ENCODE measurements at regions not wholly inside any gene's neighbourhood (a gene's known extent, or its start where the extent isn't known, plus 50 kb on each side); places are given as distances from the start of the nearest gene placed in this dataset.
"Not testable (repeated sequence)": the region's sequence is repeated elsewhere in the genome, so short reads cannot be mapped to it uniquely, and the experiment has no call there.

DNA sequence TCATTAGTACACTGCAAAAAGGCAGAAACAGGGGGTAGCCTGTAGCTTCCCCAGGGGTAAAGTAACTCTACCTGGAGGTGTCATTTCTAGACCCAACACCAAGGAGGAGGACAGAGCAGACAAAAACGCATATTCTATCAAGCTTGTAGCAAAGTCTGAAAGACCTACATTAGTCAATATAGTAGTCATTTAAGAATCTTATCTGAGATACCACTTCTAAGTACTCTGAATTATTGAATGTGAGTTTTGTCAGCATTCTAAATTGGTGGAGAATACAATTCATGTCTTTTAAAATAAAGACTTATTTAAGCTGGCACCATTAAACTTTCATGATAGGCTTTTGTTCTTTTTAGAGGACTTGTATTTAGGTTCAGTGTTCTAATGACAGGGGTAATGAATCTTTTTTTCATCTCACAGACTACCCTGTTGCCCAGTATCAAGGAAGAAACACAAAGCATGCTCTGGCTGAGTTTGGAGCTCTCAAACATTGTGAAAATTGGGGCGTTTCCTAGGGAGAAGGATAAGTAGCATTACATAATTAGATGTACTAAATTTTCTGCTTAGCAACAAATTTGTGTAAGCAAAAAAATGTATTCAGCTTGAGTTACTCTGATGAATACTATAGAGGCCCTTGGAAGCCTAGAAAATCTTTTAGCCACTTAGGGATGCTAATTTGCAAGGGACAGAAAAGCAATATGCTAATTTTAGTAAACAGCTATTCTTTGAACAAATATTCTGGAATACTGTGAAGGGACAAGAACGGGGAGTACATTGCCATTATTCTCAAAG lies 255.4 kb upstream of the HSF2 start:
- DNase-seq: no peak

DNA sequence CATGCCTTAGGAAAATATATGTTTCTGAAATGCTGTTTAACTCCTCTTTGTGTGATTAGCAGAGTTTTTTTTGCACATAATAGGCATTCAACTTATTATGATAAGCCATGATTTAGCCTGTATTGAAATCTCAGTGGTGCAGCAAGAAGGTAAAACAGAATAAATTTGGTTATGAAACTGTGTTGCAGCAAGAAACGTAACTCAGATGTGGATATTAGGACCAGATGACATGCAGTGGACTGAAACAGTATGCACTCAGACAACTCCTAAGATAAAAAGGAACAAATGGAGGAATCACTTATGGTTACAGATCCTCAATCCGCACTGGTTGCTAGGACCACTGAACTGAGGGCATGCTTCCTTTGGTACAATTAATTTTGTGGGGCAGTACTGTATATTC lies 254.2 kb upstream of the HSF2 start:
- DNase-seq: no peak

DNA sequence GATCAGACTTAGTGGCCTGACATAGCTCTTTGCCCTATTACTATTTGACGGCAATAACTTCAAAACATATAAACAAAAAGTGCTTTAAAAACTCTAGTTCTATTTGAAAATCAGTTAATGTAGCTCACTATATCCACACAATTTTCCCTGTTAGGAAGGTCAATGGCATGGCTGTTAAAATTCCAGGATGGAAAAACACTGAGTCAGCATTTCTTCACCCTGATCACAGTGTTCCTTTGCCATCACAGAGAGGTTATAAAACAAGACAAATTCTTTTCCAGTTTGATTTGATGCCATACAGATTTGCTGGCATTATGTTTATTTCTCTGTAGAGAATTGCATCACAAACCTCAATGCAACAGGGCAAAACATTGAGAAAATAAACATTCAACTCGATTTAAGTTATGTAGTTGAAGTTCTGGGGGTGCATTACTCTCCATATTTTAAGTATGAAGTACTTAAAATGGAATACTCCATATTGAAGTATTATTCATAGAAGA lies 253.7 kb upstream of the HSF2 start:
- DNase-seq: no peak

DNA sequence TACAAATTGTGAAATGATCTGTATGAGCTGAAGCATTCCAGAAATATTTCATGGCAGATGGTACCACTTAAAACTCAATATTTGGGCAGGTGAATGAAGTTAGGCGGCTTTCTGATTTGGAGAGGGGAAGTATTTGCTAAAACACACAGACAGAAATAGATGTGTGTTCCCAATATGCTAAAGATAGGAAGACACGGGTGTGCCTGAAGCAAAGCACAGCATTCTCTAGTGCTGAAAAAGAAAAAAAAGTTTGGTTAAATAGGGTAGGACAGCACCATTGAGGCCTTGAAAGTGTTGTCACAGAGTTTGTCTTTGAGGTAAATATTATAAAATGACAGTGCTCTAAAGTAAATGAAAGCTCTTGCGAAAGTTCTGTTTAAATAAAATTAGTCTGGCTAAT lies 252.2 kb upstream of the HSF2 start:
- no peak for DNase-seq

DNA sequence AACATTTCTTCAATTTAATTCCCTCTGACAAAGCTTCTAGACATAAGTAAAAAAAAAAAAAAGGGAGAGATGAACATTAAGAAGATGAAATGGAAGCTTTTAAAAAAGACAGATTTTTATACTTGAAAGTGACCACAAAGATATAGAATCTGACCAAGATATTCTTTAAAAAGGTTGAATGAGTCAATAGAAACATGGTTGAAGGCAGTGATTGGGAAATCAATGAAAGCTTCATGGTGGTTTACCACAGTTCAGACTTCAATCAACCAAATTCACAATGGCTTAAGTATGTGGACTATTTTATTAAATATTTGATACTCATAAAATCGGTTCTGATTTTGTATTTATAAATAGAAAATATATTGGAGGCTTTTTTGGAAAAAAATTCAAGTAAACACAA lies 248.4 kb upstream of the HSF2 start:
- DNase-seq: no peak

DNA sequence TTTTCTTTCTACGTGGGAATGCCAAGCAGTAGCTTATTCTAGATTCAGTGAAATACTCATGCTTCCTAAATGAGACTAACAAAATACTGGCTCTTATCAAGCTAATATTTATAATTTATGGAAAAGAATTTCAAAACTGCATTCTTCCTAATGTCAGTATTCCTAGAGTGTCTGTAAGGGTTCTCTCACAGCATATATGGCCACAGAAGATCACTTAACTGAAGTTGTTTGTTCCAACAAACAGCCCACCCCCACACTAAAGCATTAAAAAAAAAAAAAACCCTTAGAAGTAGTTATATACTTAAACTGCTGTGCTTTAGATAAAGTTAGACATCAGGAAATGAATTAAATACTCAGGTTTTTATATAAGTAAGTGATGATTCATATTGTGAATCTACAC lies 247.7 kb upstream of the HSF2 start:
- DNase-seq: no peak

DNA sequence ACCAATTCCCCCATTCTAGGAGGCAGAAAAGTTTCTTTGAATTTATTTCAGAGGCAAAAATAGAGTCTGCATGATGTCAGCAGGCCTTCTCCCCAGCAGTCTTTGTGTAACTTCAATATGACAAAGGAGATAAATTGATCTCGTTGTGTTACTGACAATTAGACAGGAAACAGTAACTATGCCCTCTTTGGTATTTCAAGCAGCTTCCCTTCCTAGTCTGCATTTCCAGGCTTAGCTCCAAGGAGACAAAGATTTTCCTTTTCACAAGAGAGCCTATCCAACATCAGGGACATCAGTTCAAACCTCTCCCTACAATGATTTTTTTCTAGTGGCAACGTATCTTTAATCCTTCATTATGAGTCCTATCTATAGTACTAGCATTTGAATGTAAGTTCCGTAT lies 245.9 kb upstream of the HSF2 start:
- DNase-seq: no peak

DNA sequence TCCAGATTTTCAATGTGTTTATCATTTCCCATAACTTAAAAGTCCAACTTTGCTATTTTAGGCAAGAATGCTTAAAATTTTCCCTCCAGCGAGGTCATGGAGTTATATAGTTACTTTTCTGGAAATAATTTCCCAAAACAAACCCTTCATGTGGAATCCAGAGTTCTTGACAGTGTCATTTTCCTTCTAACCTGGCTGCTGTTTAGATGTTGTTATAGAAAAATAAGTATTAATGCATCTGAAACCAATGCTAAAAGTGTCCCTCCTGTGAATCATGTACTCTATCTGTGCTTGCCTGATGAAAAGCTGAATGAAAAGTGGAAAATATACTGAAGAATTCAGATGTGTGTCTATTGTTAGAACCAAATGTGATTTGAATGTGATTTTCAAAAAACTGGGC lies 245.3 kb upstream of the HSF2 start:
- no peak for DNase-seq

DNA sequence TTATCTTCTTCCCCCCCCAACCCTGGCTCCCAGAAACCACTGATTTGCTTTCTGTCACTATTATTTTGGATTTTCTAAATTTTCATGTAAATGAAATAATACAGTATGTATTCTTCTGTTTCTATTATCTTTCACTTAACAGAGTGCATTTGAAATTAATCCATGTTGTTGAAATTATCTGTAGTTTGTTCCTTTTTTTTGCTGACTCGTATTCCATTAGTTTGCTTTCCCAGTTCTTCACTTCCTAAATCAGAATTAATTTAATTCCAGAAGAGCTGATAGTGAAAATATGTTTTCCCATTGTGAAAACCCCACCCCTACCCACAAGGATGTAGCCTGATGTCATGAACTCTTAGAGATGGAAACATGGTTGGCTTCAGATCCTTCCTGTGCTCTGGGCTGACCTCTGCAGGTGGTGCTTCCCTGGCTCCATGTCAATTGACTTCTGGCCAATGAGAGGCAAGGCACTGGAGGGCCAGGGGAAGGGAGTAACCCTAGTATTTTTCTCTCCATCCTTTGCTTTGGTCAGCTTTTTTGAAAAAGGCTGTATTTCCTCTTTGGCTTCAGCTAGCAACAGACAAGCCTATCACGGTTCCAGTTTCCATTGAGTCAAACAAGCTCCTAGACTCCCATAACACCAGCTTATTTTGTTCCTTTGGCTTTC lies 244.4 kb upstream of the HSF2 start:
- peak; percentile 40 for DNase-seq

DNA sequence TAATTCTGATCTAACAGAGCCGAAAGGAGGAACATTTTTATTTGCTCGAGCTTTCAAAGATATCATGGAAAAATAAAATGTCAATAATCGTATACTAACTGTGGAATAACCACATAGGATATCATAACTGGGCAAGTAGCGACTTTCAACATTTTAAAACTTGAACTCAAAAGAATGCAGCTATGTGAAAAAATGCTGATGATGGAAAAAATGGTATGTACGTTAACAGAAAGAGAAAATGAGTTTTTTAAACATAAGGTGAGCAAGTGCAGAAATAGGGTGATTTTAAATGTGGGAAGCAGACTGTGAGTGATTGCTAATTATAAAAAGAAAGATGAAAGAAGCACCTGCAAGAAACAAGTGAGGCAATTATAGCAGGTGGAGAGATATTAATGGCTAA lies 238.3 kb upstream of the HSF2 start:
- DNase-seq: no peak

DNA sequence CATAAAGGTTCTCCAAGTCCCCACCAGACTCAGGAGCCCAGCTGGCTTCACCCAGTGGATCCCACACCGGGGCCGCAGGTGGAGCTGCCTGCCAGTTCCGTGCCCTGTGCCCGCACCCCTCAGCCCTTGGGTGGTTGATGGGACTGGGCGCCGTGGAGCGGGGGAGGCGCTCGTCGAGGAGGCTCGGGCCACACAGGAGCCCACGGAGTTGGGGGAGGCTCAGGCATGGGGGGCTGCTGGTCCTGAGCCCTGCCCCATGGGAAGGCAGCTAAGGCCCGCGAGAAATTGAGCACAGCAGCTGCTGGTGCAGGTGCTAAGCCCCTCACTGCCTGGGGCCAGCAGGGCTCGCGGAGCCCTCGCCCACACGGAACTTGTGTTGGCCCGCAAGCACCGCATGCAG lies 234.4 kb upstream of the HSF2 start:
- DNase-seq: no peak

DNA sequence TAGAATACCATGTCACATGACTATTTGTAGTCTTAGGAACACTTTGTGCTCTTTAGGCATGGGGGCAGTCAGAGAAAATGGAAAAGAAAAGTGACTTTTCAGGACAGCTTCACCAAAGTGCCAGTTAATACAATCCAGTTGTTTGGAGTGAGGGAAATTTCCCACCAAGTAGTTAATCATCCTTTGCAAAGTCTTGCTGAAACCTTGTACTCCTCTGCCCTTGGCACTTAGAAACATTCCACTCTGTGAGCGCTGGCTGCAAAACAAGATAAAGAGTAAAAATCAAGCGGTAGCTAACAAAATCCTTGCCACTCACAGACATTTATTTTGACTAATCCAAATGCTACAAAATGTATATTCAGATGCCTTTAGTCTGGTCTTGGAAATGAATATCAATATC lies 229.2 kb upstream of the HSF2 start:
- no peak for DNase-seq

DNA sequence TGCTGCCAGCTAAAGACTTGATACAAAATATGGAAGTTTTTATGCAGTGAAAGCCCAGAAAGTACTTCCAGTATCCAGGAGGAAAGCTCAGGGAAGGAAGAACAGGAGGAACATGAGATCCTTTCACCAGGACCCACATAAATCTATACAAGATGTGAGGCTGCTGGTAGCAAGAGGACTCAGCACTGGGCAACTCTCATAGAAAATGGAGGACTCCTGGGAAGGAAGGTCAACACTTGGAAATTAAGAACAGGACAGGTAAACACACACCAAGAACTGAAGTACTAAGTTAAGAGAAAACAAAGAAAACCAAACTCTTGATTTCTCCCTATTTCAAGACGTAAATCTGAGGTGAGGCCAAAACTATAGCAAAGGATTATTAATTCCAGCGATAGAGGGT lies 220.5 kb upstream of the HSF2 start:
- no peak for DNase-seq

DNA sequence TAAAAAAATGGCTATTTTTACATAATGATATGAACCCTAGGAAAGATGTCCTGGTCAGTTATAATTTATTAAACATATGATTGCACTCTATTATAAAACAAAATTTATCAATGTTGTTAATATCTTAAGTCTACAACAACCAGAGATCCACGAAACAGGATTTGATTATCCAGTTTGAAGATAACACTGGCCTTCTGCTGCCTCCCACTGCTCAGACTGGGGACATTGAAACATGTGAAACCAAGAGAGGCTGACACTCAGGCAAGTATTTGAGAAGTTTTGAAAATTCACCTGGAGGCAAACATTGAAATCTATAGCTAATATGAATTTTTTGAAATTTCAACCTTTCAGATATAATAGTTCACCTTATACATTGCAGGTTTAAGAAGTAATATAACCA lies 219.3 kb upstream of the HSF2 start:
- peak; percentile 41 for DNase-seq

DNA sequence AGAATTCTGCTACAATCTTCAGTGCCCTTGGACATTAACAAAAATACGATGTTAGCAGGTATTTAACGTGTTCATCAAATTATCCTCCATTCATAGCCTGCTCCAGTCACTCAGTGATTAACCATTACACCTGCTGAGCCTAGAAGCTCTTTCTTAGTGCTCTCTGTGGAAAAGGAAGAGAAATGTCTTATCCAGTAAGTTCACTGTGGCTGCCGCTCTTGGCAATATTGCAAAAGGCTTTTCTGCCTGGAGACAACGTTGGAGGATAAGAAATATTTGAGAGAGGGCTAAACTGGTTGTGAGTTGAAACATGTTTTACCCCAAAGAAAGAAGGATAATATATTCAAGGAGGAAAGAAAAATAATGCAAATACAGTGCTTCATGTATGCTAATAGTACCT lies 217.4 kb upstream of the HSF2 start:
- peak; percentile 18 for DNase-seq

DNA sequence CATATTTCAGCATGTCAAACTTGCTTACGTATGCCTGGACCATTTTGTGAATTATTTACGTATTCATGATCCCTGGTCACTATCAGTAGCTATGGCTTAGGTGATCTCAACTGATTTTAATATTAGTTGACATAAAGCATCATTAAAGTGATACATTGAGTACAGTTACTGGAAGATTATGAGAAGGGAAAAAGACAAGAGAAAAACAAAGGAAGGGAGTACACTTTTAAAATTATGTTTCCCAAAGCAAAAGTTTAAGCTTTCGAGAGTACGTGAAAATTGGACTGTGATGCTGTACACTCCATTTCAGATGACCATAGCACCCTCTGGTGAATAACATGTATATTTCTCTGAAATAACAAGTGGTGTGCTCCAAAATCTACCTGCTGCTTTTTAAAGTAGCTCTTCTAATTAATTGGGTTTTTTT lies 215.0 kb upstream of the HSF2 start:
- peak; percentile 57 for DNase-seq

DNA sequence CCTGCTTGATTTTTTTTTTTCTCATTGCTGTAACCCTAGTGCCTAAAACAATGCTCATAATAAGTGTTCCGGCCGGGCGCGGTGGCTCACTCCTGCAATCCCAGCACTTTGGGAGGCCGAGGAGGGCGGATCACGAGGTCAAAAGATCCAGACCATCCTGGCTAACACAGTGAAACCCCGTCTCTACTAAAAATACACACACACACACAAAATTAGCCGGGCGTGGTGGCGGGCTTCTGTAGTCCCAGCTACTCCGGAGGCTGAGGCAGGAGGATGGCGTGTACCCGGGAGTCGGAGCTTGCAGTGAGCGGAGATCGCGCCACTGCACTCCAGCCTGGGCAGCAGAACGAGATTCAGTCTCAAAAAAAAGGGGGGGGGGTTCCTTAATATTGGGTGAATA lies 214.0 kb upstream of the HSF2 start:
- not testable (repeated sequence) for DNase-seq

DNA sequence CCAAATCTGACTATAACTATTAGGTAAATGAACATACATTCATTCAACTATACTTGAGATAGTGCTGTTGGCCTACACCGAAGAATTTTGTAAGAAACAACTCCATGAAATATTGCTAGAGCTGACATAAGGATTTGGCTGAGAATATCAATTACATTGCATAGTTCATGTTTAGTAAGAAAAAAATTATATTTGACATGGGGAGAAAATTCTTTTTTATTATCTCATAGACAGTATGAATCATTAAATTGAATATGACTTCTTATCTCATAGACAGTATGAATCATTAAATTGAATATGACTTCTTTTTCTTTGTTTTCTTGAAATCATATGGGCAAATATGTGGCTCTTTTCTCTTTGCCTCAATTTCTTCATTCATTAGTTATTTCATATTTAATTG lies 212.3 kb upstream of the HSF2 start:
- no peak for DNase-seq

DNA sequence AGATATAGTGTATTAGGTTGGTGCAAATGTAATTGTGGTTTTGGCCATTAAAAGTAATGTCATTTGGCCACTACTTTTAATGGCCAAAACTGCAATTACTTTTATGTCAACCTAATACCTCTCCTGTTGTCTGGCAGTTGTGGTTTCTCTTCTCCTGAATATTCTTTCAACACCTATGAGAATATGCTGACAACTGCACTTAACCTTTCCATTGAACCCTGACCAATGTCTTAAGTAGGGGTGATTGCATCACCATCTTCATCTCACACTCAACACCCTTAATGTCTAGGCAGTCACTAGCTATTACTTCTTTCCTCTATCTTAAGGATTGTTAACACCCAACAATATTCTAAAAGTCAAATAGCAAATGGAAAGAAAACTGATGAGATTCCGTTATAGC lies 200.5 kb upstream of the HSF2 start:
- DNase-seq: no peak

DNA sequence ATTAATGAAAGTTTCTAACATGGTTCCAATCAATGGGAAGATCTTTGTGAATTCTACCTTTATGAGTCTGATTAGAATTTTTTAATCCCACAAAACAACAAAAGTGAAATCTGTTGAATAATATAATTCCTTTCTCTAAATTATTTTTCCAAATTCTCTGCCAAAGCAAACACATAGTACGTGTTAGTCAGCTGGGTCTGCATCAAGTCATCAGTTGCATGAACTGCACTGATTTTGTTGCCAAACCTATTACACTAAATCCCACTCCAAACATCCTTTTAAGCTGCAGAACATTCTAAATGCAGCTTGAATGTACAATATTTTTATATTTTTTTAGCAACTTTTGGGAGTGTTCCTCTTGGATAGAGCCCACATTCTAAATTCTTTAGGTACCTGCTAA lies 199.0 kb upstream of the HSF2 start:
- no peak for DNase-seq

DNA sequence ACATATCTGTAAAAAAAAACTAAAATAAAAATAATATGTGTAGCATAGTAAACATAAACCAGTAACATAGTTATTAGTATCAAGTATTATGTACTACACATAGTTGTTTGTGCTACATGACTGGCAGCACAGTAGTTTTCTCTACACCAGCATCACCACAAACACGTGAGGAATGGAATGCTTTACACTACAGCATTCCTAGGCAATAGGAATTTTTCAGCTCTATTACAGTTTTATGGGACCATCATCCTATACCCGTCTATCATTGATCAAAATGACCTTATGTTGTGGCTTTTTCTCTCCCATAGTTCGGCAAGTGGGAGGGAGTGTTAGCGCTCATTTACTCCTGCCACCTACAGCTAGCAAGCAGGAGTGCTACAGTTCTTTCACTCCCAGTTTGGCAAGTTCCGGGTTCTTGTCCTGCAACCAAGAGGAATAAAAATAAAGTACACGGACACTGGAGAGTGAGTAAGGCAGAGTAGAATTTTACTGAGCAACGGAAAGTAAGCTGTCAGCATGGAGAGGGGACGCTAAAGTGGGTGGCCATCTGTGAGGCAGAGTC lies 196.8 kb upstream of the HSF2 start:
- DNase-seq: peak; percentile 23

DNA sequence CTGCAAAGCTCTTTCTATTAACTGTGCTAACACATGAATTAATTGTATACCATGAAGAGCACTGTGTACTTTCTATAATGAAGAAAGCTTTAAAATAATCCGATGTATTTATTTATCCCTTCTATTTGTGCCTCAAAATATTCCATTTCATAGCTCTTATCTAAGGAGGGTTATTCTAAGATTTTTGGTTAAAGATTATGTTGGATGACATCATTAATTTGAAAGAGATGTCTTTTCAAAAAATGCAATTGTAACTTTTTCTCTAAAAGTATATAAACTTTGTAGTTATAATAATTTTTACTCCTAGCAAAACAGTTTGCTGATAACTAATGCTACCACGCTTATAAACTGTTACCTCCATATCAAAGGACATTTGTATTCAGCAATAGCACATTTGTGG lies 192.4 kb upstream of the HSF2 start:
- DNase-seq: no peak

DNA sequence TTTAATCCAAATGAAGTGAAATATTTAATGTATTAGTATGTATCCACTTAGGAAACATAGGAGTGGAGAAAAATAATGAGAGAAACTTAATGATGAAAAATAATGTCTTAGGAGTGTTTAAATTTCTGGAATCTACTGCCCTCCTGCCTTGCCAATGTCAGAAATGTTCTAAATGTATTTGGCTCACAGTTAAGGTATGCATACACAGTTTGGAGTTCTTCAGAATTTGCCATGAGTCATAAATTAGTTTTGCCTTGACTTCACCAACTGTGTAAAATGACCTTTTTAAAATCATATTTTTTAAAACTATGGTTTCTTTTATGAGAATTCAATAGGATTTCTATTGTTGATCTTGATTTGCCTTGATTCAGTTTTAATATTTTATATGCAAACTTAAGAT lies 191.7 kb upstream of the HSF2 start:
- DNase-seq: no peak

DNA sequence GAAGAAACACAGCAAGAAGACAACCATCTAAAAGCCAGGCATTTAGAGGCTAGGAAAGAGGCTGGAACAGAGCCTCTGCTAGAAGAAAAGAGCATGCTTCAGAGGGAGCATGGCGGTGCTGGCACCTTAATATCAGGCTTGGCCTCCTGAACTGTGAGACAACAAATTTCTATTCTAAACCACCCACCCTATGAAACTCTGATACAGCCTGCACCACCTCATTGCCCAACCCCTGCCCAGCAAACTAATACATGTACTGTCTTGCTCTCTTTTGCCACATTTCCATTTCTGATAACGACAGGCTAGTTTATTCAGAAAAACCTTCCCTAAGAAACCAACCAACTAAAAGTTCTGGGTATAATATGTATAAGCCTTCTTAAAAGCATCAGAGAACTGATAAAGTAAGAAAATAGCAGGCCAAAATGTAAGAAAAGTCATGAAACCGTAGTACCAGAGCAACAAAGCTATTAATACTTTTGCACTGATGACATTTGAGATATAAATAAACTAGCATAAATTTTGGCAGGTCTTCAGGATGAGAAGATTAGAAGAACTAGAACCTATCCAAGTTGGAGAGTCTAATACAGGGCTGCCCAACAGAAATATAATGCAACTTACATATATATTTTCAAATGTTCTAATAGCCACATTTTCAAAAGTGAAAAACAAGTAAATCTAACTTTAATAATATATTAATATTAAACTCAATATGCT lies 184.7 kb upstream of the HSF2 start:
- DNase-seq: no peak

Data from OCI-M1 (cell line).